Uterus (tissue), 2 donors: ENCODE measurements at regions not wholly inside any gene's neighbourhood (a gene's known extent, or its start where the extent isn't known, plus 50 kb on each side); places are given as distances from the start of the nearest gene placed in this dataset.

ENCODE experiments used
- POLR2A ChIP-seq, 2 donors: fragments of 450-650 bp; IDR thresholded peaks; one replicate each; pipeline ENCODE4 v1.6.1; 2016; ENCODE audit warnings: antibody characterized with exemption in 2 of 2, mild to moderate bottlenecking in 1 of 2, moderate library complexity in 1 of 2
- TF ChIP-seq, protein P1 (sequence below), 4 experiments: fragments of 200-600 bp in 2 of 4; fragments of 450-650 bp in 2 of 4; sonication (generic) in 2 of 4; IDR thresholded peaks; one replicate each; pipeline ENCODE4 v1.5.1; 2016 to 2019; ENCODE audit warnings: antibody characterized with exemption in 4 of 4, mild to moderate bottlenecking in 2 of 4, moderate library complexity in 1 of 4

DNA sequence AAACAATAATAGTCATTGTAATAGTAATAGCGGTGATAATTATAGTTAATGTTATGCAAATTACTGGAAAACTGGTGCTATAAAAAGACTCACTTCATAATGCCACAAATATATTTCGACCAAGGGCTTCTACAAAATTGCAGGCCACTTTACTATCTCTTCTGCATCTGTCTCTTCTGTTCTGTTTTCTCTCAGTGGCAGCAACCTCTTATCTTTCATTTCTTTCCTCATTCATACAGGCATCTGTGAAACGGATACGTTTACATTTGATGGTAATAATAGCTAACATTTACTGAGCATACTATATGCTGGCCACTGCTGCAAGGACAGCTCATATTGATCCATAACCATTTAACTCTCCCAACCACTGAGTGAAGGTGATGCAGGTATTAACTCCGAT is 537.4 kb upstream of the PFKP start:
- TF ChIP-seq, protein P1, sequence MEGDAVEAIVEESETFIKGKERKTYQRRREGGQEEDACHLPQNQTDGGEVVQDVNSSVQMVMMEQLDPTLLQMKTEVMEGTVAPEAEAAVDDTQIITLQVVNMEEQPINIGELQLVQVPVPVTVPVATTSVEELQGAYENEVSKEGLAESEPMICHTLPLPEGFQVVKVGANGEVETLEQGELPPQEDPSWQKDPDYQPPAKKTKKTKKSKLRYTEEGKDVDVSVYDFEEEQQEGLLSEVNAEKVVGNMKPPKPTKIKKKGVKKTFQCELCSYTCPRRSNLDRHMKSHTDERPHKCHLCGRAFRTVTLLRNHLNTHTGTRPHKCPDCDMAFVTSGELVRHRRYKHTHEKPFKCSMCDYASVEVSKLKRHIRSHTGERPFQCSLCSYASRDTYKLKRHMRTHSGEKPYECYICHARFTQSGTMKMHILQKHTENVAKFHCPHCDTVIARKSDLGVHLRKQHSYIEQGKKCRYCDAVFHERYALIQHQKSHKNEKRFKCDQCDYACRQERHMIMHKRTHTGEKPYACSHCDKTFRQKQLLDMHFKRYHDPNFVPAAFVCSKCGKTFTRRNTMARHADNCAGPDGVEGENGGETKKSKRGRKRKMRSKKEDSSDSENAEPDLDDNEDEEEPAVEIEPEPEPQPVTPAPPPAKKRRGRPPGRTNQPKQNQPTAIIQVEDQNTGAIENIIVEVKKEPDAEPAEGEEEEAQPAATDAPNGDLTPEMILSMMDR (IDR thresholded peaks at IDR 0.05): no peak
- TF ChIP-seq POLR2A (IDR thresholded peaks at IDR 0.05): no peak
